ENCODE measurements at regions not wholly inside any gene's neighbourhood (a gene's known extent, or its start where the extent isn't known, plus 50 kb on each side); places are given as distances from the start of the nearest gene placed in this dataset.

DNA sequence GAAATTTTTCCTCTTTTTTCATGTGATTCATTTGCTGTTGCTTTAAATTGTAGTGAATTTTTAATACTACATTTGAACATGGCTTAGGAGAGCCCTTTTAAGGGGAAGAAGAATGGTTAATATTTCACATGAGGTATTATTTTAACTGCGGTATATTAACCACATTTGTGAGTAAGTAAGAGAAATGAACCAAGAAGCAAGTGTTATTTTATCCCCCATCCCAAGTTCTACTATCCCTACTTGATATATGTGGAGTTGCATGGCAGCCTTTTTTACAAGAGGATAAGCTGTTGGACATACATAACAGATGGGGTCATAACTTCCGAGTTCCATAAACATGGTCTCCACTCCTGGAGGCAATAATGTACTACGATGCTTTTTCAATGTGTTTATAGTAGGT, 623.3 kb downstream of the LRFN5 start:
- TF ChIP-seq, protein P1, sequence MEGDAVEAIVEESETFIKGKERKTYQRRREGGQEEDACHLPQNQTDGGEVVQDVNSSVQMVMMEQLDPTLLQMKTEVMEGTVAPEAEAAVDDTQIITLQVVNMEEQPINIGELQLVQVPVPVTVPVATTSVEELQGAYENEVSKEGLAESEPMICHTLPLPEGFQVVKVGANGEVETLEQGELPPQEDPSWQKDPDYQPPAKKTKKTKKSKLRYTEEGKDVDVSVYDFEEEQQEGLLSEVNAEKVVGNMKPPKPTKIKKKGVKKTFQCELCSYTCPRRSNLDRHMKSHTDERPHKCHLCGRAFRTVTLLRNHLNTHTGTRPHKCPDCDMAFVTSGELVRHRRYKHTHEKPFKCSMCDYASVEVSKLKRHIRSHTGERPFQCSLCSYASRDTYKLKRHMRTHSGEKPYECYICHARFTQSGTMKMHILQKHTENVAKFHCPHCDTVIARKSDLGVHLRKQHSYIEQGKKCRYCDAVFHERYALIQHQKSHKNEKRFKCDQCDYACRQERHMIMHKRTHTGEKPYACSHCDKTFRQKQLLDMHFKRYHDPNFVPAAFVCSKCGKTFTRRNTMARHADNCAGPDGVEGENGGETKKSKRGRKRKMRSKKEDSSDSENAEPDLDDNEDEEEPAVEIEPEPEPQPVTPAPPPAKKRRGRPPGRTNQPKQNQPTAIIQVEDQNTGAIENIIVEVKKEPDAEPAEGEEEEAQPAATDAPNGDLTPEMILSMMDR (IDR thresholded peaks at IDR 0.05; ENCODE audit: low read depth, low read length) = no peak
- TF ChIP-seq POLR2A (IDR thresholded peaks at IDR 0.05; ENCODE audit: extremely low read depth, insufficient read length) = no peak
- TF ChIP-seq, protein P2, sequence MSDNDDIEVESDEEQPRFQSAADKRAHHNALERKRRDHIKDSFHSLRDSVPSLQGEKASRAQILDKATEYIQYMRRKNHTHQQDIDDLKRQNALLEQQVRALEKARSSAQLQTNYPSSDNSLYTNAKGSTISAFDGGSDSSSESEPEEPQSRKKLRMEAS (IDR thresholded peaks at IDR 0.05; ENCODE audit: low read depth, low read length) = no peak

Measured in NB4 (cell line).